A549 (cell line): ENCODE measurements at regions not wholly inside any gene's neighbourhood (a gene's known extent, or its start where the extent isn't known, plus 50 kb on each side); places are given as distances from the start of the nearest gene placed in this dataset.
"Not testable (repeated sequence)": the region's sequence is repeated elsewhere in the genome, so short reads cannot be mapped to it uniquely, and the experiment has no call there.

Experiments used
- ATAC-seq, 2 experiments: fragments of 200-7000 bp in 1 of 2; fragments of >200 bp in 1 of 2; cut with Nextera tagmentation in 1 of 2; cut with Tn5 transposase in 1 of 2; 3 replicates each; pipeline versions ENCODE4 v1.8.0 to v1.9.1; 2018 to 2020; ENCODE audit warnings: mild to moderate bottlenecking in 1 of 2, moderate library complexity in 1 of 2
- CTCF ChIA-PET: fragments of 300-600 bp; sonication (Branson Sonifier 250); formaldehyde crosslinking; extraction: SDS; loops from one replicate; lab custom pipeline; 2021; ENCODE audit warnings: antibody characterized with exemption, inconsistent platforms; lab: Yijun Ruan, JAX
- POLR2A ChIA-PET: fragments of 350-600 bp; formaldehyde crosslinking; extraction: SDS; loops from one replicate; lab custom pipeline; 2021; ENCODE audit warnings: antibody characterized with exemption, inconsistent platforms; lab: Yijun Ruan, JAX
- DNase-seq, 2 experiments: peaks; one replicate each; pipeline versions ENCODE4 v3.0.0 to v3.0.0-alpha.2; 2011 to 2016; ENCODE audit warnings: low read depth in 1 of 2, low spot score in 1 of 2
- FAIRE-seq: peaks from 2 replicates; lab custom pipeline; 2011; peaks lifted over from hg19 to GRCh38; lab: Jason Lieb, UNC
- H3K27ac ChIP-seq, 2 experiments: fragments of >200 bp; sonication (Bioruptor Twin); formaldehyde crosslinking; 3 replicates each; pipeline ENCODE4 v1.5.1; 2016 to 2017
- H3K4me1 ChIP-seq: fragments of >200 bp; sonication (Bioruptor Twin); formaldehyde crosslinking; 3 replicates; pipeline ENCODE4 v1.6.1; 2016
- H3K4me2 ChIP-seq: fragments of >200 bp; sonication (Bioruptor Twin); formaldehyde crosslinking; 3 replicates; pipeline ENCODE4 v1.6.1; 2016
- H3K4me3 ChIP-seq: fragments of >200 bp; sonication (Bioruptor Twin); formaldehyde crosslinking; 3 replicates; pipeline ENCODE4 v1.5.1; 2016
- H3K9me3 ChIP-seq: fragments of >200 bp; sonication (Bioruptor Twin); formaldehyde crosslinking; 3 replicates; pipeline ENCODE4 v1.6.1; 2016
- CEBPB ChIP-seq, 2 experiments: fragments of >200 bp in 1 of 2; sonication (Bioruptor Twin) in 1 of 2; formaldehyde crosslinking in 1 of 2; IDR thresholded peaks; 2 replicates each; pipeline ENCODE4 v1.6.1; 2012 to 2016
- CTCF ChIP-seq: fragments of >200 bp; sonication (Bioruptor Twin); formaldehyde crosslinking; IDR thresholded peaks from 3 replicates; pipeline ENCODE4 v1.5.1; 2016
- ELK1 ChIP-seq: fragments of 150-350 bp; IDR thresholded peaks from 2 replicates; pipeline ENCODE4 v1.6.1; 2014; ENCODE audit warnings: low read depth, mild to moderate bottlenecking, low read length
- JUN ChIP-seq, 2 experiments: fragments of >200 bp; sonication (Bioruptor Twin); formaldehyde crosslinking; IDR thresholded peaks; 2 replicates in 1 of 2; 3 replicates in 1 of 2; pipeline ENCODE4 v1.6.1; 2016 to 2017
- KDM1A ChIP-seq: fragments of 200-600 bp; sonication (generic); IDR thresholded peaks from 2 replicates; pipeline ENCODE4 v1.6.1; 2016; ENCODE audit warnings: low read depth, mild to moderate bottlenecking
- PBX3 ChIP-seq: IDR thresholded peaks from 2 replicates; pipeline ENCODE4 v1.6.1; 2012
- POLR2A ChIP-seq: IDR thresholded peaks from 2 replicates; pipeline ENCODE4 v1.6.1; 2012; ENCODE audit warnings: mild to moderate bottlenecking, low read length
- RAD21 ChIP-seq, 2 experiments: fragments of >200 bp in 1 of 2; sonication (Bioruptor Twin) in 1 of 2; formaldehyde crosslinking in 1 of 2; IDR thresholded peaks in 1 of 2; conservative IDR thresholded peaks in 1 of 2; 2 replicates in 1 of 2; 3 replicates in 1 of 2; pipeline ENCODE4 v1.6.1; 2012 to 2018; ENCODE audit warnings: inconsistent platforms in 1 of 2
- RNF2 ChIP-seq: fragments of 200-600 bp; sonication (generic); IDR thresholded peaks from 2 replicates; pipeline ENCODE4 v1.6.1; 2016; ENCODE audit warnings: low read depth, mild to moderate bottlenecking, antibody characterized with exemption, moderate library complexity, borderline replicate concordance
- SMC3 ChIP-seq: fragments of >200 bp; sonication (Bioruptor Twin); formaldehyde crosslinking; IDR thresholded peaks from 3 replicates; pipeline ENCODE4 v1.6.1; 2018; ENCODE audit warnings: inconsistent platforms
- TFCP2L1 ChIP-seq: fragments of 250-450 bp; sonication (Bioruptor Pico); IDR thresholded peaks from 2 replicates; pipeline ENCODE4 v1.5.0; 2021; ENCODE audit warnings: mild to moderate bottlenecking
- WGBS: methylation state at CpG from one replicate; pipeline ENCODE4 v1.1.6; 2017; ENCODE audit errors: missing lambda C conversion rate; 5-methylcytosine and 5-hydroxymethylcytosine counted together

- DNase-seq (no peak), FAIRE-seq (no peak), ATAC-seq (no peak)
- TF ChIP-seq POLR2A (no peak), ELK1 (no peak)
- CTCF ChIA-PET, result interaction anchor here (2.6 to 11.4 kb wide), 7 partner anchors 8 to 477 kb away, joined by 8 to 419 read pairs (median 50); a partner anchor contains a TSS
- Histone ChIP-seq H3K4me2 (no peak overlapping the region), H3K4me1 (no peaks in the 10 kb centered on the region), H3K9me3 (no peaks in the 10 kb centered on the region), H3K4me3 (no peak overlapping the region), H3K27ac (peak overlapping the region in 1 of 2 experiments; percentile 5; a peak in 1 of 6 replicates)
- POLR2A ChIA-PET, result no interaction called here
- WGBS, result 54% methylated on average over 3 of the region's 3 CpGs
Measured at GRCh38 chr12:107605293-107605692, 80.3 kb upstream of the PWP1 start.

GRCh38 chr12:107607464-107608392 lies 77.9 kb upstream of the PWP1 start:
- ATAC-seq (peak; percentile 78 to 95), DNase-seq (peak; percentile 83 to 86), FAIRE-seq (peak; percentile 32)
- TF ChIP-seq RAD21 (conservative IDR thresholded peaks at IDR 0.05 in 1 of 2, IDR thresholded peaks at IDR 0.05 in 1 of 2) (peak; percentile 95 to 96), SMC3 (peak; percentile 93), RNF2 (no peak), CTCF (peak; percentile 90)
- no peaks in the 10 kb centered on the region for H3K4me1 ChIP-seq
- peak overlapping the region; percentile 6 to 18; a peak in 1 of 6 replicates for H3K27ac ChIP-seq
- H3K4me2 ChIP-seq, result no peak overlapping the region
- H3K4me3 ChIP-seq, result no peak overlapping the region
- H3K9me3 ChIP-seq, result no peaks in the 10 kb centered on the region
- ChIA-PET POLR2A (no interaction called here), CTCF (interaction anchor here (0.6 to 11.4 kb wide), 67 partner anchors 10 to 517 kb away, joined by 3 to 419 read pairs (median 4); partner anchors contain the start of gene CRY1)
- 37% methylated on average over 21 of the region's 21 CpGs for WGBS

- H3K4me3 ChIP-seq, DNase-seq, H3K27ac ChIP-seq, H3K4me2 ChIP-seq, POLR2A ChIA-PET, H3K9me3 ChIP-seq, H3K4me1 ChIP-seq, FAIRE-seq, ATAC-seq: not testable (repeated sequence)
- WGBS, result 84% methylated on average over 5 of the region's 5 CpGs
- CTCF ChIA-PET, result interaction anchor here (0.5 to 11.4 kb wide), 17 partner anchors 9 to 518 kb away, joined by 3 to 419 read pairs (median 7); a partner anchor contains a TSS
Measured at GRCh38 chr12:107608779-107609178, 76.8 kb upstream of the PWP1 start.

GRCh38 chr12:107610021-107610859 lies 75.4 kb upstream of the PWP1 start:
- no peaks in the 10 kb centered on the region for H3K9me3 ChIP-seq
- POLR2A ChIA-PET, result no interaction called here
- peak in 1 of 2 experiments; percentile 69; a peak in 4 of 6 replicates for ATAC-seq
- H3K4me1 ChIP-seq, result no peaks in the 10 kb centered on the region
- TF ChIP-seq CTCF (peak; percentile 78), PBX3 (no peak), SMC3 (peak; percentile 69), RAD21 (conservative IDR thresholded peaks at IDR 0.05 in 1 of 2, IDR thresholded peaks at IDR 0.05 in 1 of 2) (peak; percentile 75 to 81), TFCP2L1 (CRISPR knock-in tag) (no peak), CEBPB (IDR thresholded peaks at IDR 0.05) (no peak), JUN (IDR thresholded peaks at IDR 0.05) (no peak), KDM1A (no peak)
- FAIRE-seq, result peak; percentile 32
- no peak overlapping the region for H3K27ac ChIP-seq
- no peak overlapping the region for H3K4me2 ChIP-seq
- peak; percentile 53 to 58 for DNase-seq
- CTCF ChIA-PET, result interaction anchor here (0.7 to 11.4 kb wide), 26 partner anchors 9 to 519 kb away, joined by 3 to 419 read pairs (median 4); a partner anchor contains a TSS
- no peak overlapping the region for H3K4me3 ChIP-seq
- 49% methylated on average over 20 of the region's 20 CpGs for WGBS
